K562 (cell line): ENCODE measurements at regions not wholly inside any gene's neighbourhood (a gene's known extent, or its start where the extent isn't known, plus 50 kb on each side); places are given as distances from the start of the nearest gene placed in this dataset.

Experiments used
- CBFA2T2 ChIP-seq: fragments of 450-650 bp; conservative IDR thresholded peaks from 2 replicates; pipeline ENCODE4 v1.6.1; 2017; ENCODE audit warnings: mild to moderate bottlenecking
- GTF2F1 ChIP-seq: IDR thresholded peaks from 2 replicates; pipeline ENCODE4 v1.6.1; 2011; ENCODE audit warnings: low read depth, low read length, improper control_type of control experiment
- L3MBTL2 ChIP-seq: fragments of 450-650 bp; IDR thresholded peaks from 2 replicates; pipeline ENCODE4 v1.6.1; 2016; ENCODE audit warnings: mild to moderate bottlenecking, moderate library complexity
- MCM7 ChIP-seq, 2 experiments: fragments of 450-650 bp; IDR thresholded peaks; 2 replicates each; pipeline ENCODE4 v1.6.1; 2016 to 2018
- NCOR1 ChIP-seq: fragments of 450-650 bp; IDR thresholded peaks from 2 replicates; pipeline ENCODE4 v1.6.1; 2016; ENCODE audit warnings: mild to moderate bottlenecking, moderate library complexity
- RAD51 ChIP-seq: fragments of 450-650 bp; IDR thresholded peaks from 2 replicates; pipeline ENCODE4 v1.7.1; 2016; ENCODE audit warnings: low read depth, mild to moderate bottlenecking, borderline replicate concordance
- REST ChIP-seq, 2 experiments: fragments of 450-650 bp; formaldehyde crosslinking in 1 of 2; IDR thresholded peaks; 2 replicates each; pipeline versions ENCODE4 v1.4.0 to v1.6.1; 2014 to 2020; ENCODE audit warnings: mild to moderate bottlenecking in 2 of 2, borderline replicate concordance in 1 of 2, low read depth in 1 of 2
- TFE3 ChIP-seq: fragments of 450-650 bp; formaldehyde crosslinking; IDR thresholded peaks from 2 replicates; pipeline ENCODE4 v1.4.0; 2020; ENCODE audit warnings: mild to moderate bottlenecking, mixed read lengths
- TF ChIP-seq, protein P1 (sequence below): sonication (generic); formaldehyde crosslinking; IDR thresholded peaks from 2 replicates; pipeline ENCODE4 v1.9.0; 2022; ENCODE audit warnings: mild to moderate bottlenecking, missing genetic modification reagents
- TF ChIP-seq, protein P2 (sequence below): sonication (generic); formaldehyde crosslinking; IDR thresholded peaks from 2 replicates; pipeline ENCODE4 v1.8.0; 2022; ENCODE audit warnings: mild to moderate bottlenecking, missing genetic modification reagents

DNA sequence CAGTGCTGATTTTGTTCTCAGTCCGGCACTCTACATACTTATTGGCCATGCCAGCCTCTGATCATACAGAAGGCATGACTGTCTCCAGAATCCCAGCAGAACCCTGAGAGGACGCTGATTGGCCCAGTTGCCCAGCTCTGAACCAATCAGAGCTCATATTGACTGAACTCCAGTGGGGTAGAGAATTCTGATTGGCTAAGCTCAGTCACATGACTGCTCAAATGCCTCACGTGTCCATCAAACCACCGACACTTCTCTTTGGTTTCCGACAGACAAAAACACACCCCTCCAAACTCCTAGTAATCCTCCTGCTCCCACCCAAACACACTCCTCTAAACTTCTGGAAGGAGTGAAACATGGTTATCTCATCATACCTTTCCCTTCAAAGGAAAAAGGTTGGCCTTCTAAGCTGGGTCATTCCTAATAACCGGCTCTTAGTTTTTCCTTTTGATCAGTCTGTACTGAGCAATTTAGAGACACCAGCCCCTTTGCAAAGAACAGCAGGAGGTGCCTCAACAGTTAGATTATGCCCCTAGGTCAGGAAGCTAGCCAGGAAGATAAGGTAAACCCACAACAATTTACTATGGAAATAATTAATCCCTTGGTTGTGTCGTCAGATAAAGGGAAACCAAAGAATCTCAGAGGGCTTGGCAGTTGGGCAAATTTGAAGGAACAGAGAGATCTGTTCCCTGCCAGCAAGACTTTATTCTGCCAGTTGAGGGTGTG is 187.8 kb downstream of the TLE3 start (continued):
- peak; percentile 85 for TF ChIP-seq TFE3
- TF ChIP-seq L3MBTL2 = peak; percentile 73
- peak; percentile 19; the same call in 1 of the 2 replicates for TF ChIP-seq REST (IDR thresholded peaks at IDR 0.05; ENCODE audit: borderline replicate concordance)
- no peak for TF ChIP-seq REST (CRISPR knock-in tag; IDR thresholded peaks at IDR 0.05; ENCODE audit: low read depth)
- peak; percentile 87 for TF ChIP-seq RAD51
- TF ChIP-seq GTF2F1 = no peak
- no peak for TF ChIP-seq MCM7 (IDR thresholded peaks at IDR 0.05)
- TF ChIP-seq, protein P1, sequence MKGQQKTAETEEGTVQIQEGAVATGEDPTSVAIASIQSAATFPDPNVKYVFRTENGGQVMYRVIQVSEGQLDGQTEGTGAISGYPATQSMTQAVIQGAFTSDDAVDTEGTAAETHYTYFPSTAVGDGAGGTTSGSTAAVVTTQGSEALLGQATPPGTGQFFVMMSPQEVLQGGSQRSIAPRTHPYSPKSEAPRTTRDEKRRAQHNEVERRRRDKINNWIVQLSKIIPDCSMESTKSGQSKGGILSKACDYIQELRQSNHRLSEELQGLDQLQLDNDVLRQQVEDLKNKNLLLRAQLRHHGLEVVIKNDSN = peak; percentile 58
- TF ChIP-seq, protein P2, sequence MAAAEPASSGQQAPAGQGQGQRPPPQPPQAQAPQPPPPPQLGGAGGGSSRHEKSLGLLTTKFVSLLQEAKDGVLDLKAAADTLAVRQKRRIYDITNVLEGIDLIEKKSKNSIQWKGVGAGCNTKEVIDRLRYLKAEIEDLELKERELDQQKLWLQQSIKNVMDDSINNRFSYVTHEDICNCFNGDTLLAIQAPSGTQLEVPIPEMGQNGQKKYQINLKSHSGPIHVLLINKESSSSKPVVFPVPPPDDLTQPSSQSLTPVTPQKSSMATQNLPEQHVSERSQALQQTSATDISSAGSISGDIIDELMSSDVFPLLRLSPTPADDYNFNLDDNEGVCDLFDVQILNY (CRISPR knock-in tag) = no peak
- TF ChIP-seq NCOR1 = no peak
- TF ChIP-seq CBFA2T2 = peak; percentile 39
